Mesenchymal stem cell (in vitro differentiated cells and primary cell): ENCODE measurements at regions not wholly inside any gene's neighbourhood (a gene's known extent, or its start where the extent isn't known, plus 50 kb on each side); places are given as distances from the start of the nearest gene placed in this dataset.

ENCODE experiments used
- DNase-seq: peaks from one replicate; pipeline ENCODE4 v3.0.0-alpha.2; 2013
- H2AFZ ChIP-seq: one replicate; pipeline ENCODE4 v1.6.1; 2013; ENCODE audit warnings: low read depth, mild to moderate bottlenecking, control low read depth, inconsistent platforms, low read length, moderate library complexity
- H2AK5ac ChIP-seq: 2 replicates; pipeline ENCODE4 v1.6.1; 2013; ENCODE audit warnings: low read length, moderate library complexity, mild to moderate bottlenecking, inconsistent platforms; ENCODE audit not compliant: severe bottlenecking
- H2BK120ac ChIP-seq: one replicate; pipeline ENCODE4 v1.6.1; 2013; ENCODE audit warnings: low read depth, mild to moderate bottlenecking, inconsistent platforms, low read length, moderate library complexity
- H2BK12ac ChIP-seq, 2 experiments: one replicate each; pipeline ENCODE4 v1.6.1; 2013; ENCODE audit warnings: inconsistent platforms in 2 of 2, low read length in 2 of 2, mild to moderate bottlenecking in 2 of 2, moderate library complexity in 2 of 2, control low read depth in 1 of 2
- H2BK15ac ChIP-seq: one replicate; pipeline ENCODE4 v1.6.1; 2013; ENCODE audit warnings: mild to moderate bottlenecking, low read depth, inconsistent platforms; ENCODE audit not compliant: poor library complexity, severe bottlenecking
- H2BK5ac ChIP-seq: 2 replicates; pipeline ENCODE4 v1.6.1; 2013; ENCODE audit warnings: low read depth, mild to moderate bottlenecking, low read length, control low read depth, inconsistent platforms; ENCODE audit not compliant: poor library complexity, severe bottlenecking
- H3K14ac ChIP-seq, 2 experiments: one replicate each; pipeline ENCODE4 v1.6.1; 2013; ENCODE audit warnings: inconsistent platforms in 2 of 2, low read length in 2 of 2, control low read depth in 1 of 2, mild to moderate bottlenecking in 1 of 2, moderate library complexity in 1 of 2
- H3K18ac ChIP-seq, 2 experiments: one replicate each; pipeline ENCODE4 v1.6.1; 2013; ENCODE audit warnings: inconsistent platforms in 2 of 2, low read length in 2 of 2, control low read depth in 1 of 2, low read depth in 1 of 2, mild to moderate bottlenecking in 1 of 2
- H3K23ac ChIP-seq, 2 experiments: one replicate each; pipeline ENCODE4 v1.6.1; 2013; ENCODE audit warnings: inconsistent platforms in 2 of 2, low read length in 2 of 2, mild to moderate bottlenecking in 2 of 2, moderate library complexity in 2 of 2, control low read depth in 1 of 2
- H3K27ac ChIP-seq: 2 replicates; pipeline ENCODE4 v1.5.1; 2013; ENCODE audit warnings: mild to moderate bottlenecking, moderate library complexity, low read length, control low read depth, inconsistent platforms; ENCODE audit not compliant: poor library complexity, severe bottlenecking
- H3K27me3 ChIP-seq, 2 experiments: 2 replicates each; pipeline versions ENCODE4 v1.6.1 to v1.7.0; 2013; ENCODE audit warnings: low read length in 2 of 2, mild to moderate bottlenecking in 2 of 2, moderate library complexity in 2 of 2, control low read depth in 1 of 2, inconsistent platforms in 1 of 2; ENCODE audit not compliant: control insufficient read depth in 1 of 2, insufficient read depth in 1 of 2
- H3K36me3 ChIP-seq, 2 experiments: 2 replicates each; pipeline versions ENCODE4 v1.6.1 to v1.7.0; 2013; ENCODE audit warnings: low read length in 2 of 2, control low read depth in 1 of 2, inconsistent platforms in 1 of 2, low read depth in 1 of 2, mild to moderate bottlenecking in 1 of 2; ENCODE audit not compliant: insufficient read depth in 2 of 2, control insufficient read depth in 1 of 2
- H3K4ac ChIP-seq, 2 experiments: one replicate each; pipeline ENCODE4 v1.6.1; 2013; ENCODE audit warnings: inconsistent platforms in 2 of 2, low read length in 2 of 2, mild to moderate bottlenecking in 2 of 2, moderate library complexity in 2 of 2, control low read depth in 1 of 2, low read depth in 1 of 2
- H3K4me1 ChIP-seq: 2 replicates; pipeline ENCODE4 v1.6.1; 2013; ENCODE audit warnings: low read depth, low read length, control low read depth; ENCODE audit not compliant: control insufficient read depth, insufficient read depth
- H3K4me2 ChIP-seq: 2 replicates; pipeline ENCODE4 v1.6.1; 2013; ENCODE audit warnings: low read length, mild to moderate bottlenecking, inconsistent platforms; ENCODE audit not compliant: poor library complexity, severe bottlenecking
- H3K4me3 ChIP-seq, 2 experiments: 2 replicates each; pipeline versions ENCODE4 v1.5.1 to v1.7.0; 2013; ENCODE audit warnings: low read length in 2 of 2, mild to moderate bottlenecking in 2 of 2, control low read depth in 1 of 2, low read depth in 1 of 2; ENCODE audit not compliant: insufficient read depth in 1 of 2
- H3K79me1 ChIP-seq: replicated peaks from 2 replicates; pipeline ENCODE4 v1.6.1; 2013; ENCODE audit warnings: mild to moderate bottlenecking, control low read depth, low read length, inconsistent platforms; ENCODE audit not compliant: poor library complexity, severe bottlenecking
- H3K9ac ChIP-seq: 2 replicates; pipeline ENCODE4 v1.7.0; 2013; ENCODE audit warnings: mild to moderate bottlenecking, low read length, moderate library complexity
- H3K9me3 ChIP-seq: 2 replicates; pipeline ENCODE4 v1.7.0; 2013; ENCODE audit warnings: mild to moderate bottlenecking, low read length; ENCODE audit not compliant: control insufficient read depth
- H4K8ac ChIP-seq: one replicate; pipeline ENCODE4 v1.6.1; 2013; ENCODE audit warnings: inconsistent platforms, mild to moderate bottlenecking, low read length, moderate library complexity
- H4K91ac ChIP-seq: one replicate; pipeline ENCODE4 v1.6.1; 2013; ENCODE audit warnings: mild to moderate bottlenecking, low read length, inconsistent platforms
- WGBS: methylation state at CpG from one replicate; pipeline ENCODE4 v1.1.7; 2013; ENCODE audit warnings: mixed read lengths; 5-methylcytosine and 5-hydroxymethylcytosine counted together

GRCh38 chr18:55999641-56000040 is 411.6 kb upstream of the TCF4 start:
- Histone ChIP-seq H3K9me3 (no peaks in the 10 kb centered on the region), H2BK120ac (no peak overlapping the region), H4K91ac (no peak overlapping the region), H2AFZ (no peak overlapping the region), H3K27ac (no peak overlapping the region), H3K27me3 (no peaks in the 10 kb centered on the region), H2BK5ac (no peak overlapping the region), H3K14ac (no peak overlapping the region), H3K23ac (no peak overlapping the region), H3K4ac (no peak overlapping the region), H2BK12ac (no peak overlapping the region), H3K79me1 (no peaks in the 10 kb centered on the region), H3K9ac (peak overlapping the region; percentile 89), H3K18ac (no peak overlapping the region), H3K36me3 (no peaks in the 10 kb centered on the region), H3K4me2 (no peak overlapping the region), H2BK15ac (no peak overlapping the region), H2AK5ac (no peak overlapping the region), H4K8ac (no peak overlapping the region), H3K4me1 (peaks cover 3% of the 10 kb centered on the region), H3K4me3 (peak overlapping the region in 1 of 2 experiments; percentile 72)
- peak; percentile 19 for DNase-seq
- 79% methylated on average over 2 of the region's 2 CpGs for WGBS

GRCh38 chr18:55998801-55999385 is 410.9 kb upstream of the TCF4 start:
- H2AFZ ChIP-seq: no peak overlapping the region
- no peaks in the 10 kb centered on the region for H3K27me3 ChIP-seq
- no peak overlapping the region for H4K8ac ChIP-seq
- no peak overlapping the region for H3K23ac ChIP-seq
- H3K4me1 ChIP-seq: peaks cover 3% of the 10 kb centered on the region
- H3K79me1 ChIP-seq: no peaks in the 10 kb centered on the region
- H3K9ac ChIP-seq: peak overlapping the region; percentile 89
- no peak overlapping the region for H3K18ac ChIP-seq
- H3K4me2 ChIP-seq: no peak overlapping the region
- H3K14ac ChIP-seq: no peak overlapping the region
- H2BK12ac ChIP-seq: no peak overlapping the region
- no peak for DNase-seq
- no peak overlapping the region for H3K27ac ChIP-seq
- 93% methylated on average over 2 of the region's 4 CpGs for WGBS
- H3K4me3 ChIP-seq: peak overlapping the region in 1 of 2 experiments; percentile 72
- no peak overlapping the region for H2BK120ac ChIP-seq
- H3K4ac ChIP-seq: no peak overlapping the region
- H2AK5ac ChIP-seq: no peak overlapping the region
- no peak overlapping the region for H4K91ac ChIP-seq
- H2BK5ac ChIP-seq: no peak overlapping the region
- no peak overlapping the region for H2BK15ac ChIP-seq
- no peaks in the 10 kb centered on the region for H3K9me3 ChIP-seq
- no peaks in the 10 kb centered on the region for H3K36me3 ChIP-seq

- H3K27me3 ChIP-seq: no peaks in the 10 kb centered on the region
- no peak overlapping the region for H2AK5ac ChIP-seq
- no peak overlapping the region for H2BK15ac ChIP-seq
- H3K9ac ChIP-seq: peak overlapping the region; percentile 89
- no peak overlapping the region for H2BK120ac ChIP-seq
- H3K4me3 ChIP-seq: peak overlapping the region in 1 of 2 experiments; percentile 72
- peak; percentile 34 for DNase-seq
- peak overlapping the region; percentile 6 for H2AFZ ChIP-seq
- H2BK12ac ChIP-seq: no peak overlapping the region
- H4K91ac ChIP-seq: no peak overlapping the region
- H3K36me3 ChIP-seq: no peaks in the 10 kb centered on the region
- H3K4me2 ChIP-seq: peak overlapping the region; percentile 14
- H3K9me3 ChIP-seq: no peaks in the 10 kb centered on the region
- WGBS: 51% methylated on average over 11 of the region's 11 CpGs
- no peak overlapping the region for H3K4ac ChIP-seq
- H3K79me1 ChIP-seq: no peaks in the 10 kb centered on the region
- H3K27ac ChIP-seq: peak overlapping the region; percentile 43
- no peak overlapping the region for H4K8ac ChIP-seq
- H3K4me1 ChIP-seq: peaks cover 3% of the 10 kb centered on the region
- H2BK5ac ChIP-seq: peak overlapping the region; percentile 5
- no peak overlapping the region for H3K18ac ChIP-seq
- no peak overlapping the region for H3K14ac ChIP-seq
- H3K23ac ChIP-seq: no peak overlapping the region
Observed at GRCh38 chr18:55998071-55998522, 410.1 kb upstream of the TCF4 start.

GRCh38 chr18:55997151-55997561 is 409.2 kb upstream of the TCF4 start:
- H3K27me3 ChIP-seq: no peaks in the 10 kb centered on the region
- H3K36me3 ChIP-seq: no peaks in the 10 kb centered on the region
- no peak overlapping the region for H2BK12ac ChIP-seq
- no peaks in the 10 kb centered on the region for H3K9me3 ChIP-seq
- H3K23ac ChIP-seq: no peak overlapping the region
- DNase-seq: peak; percentile 32
- 64% methylated on average over 4 of the region's 6 CpGs for WGBS
- no peak overlapping the region for H2BK120ac ChIP-seq
- H4K8ac ChIP-seq: no peak overlapping the region
- no peak overlapping the region for H3K4me2 ChIP-seq
- H3K4me1 ChIP-seq: peaks cover 3% of the 10 kb centered on the region
- no peak overlapping the region for H3K18ac ChIP-seq
- no peak overlapping the region for H3K14ac ChIP-seq
- no peak overlapping the region for H3K27ac ChIP-seq
- H2AK5ac ChIP-seq: no peak overlapping the region
- peak overlapping the region; percentile 89 for H3K9ac ChIP-seq
- H2BK15ac ChIP-seq: no peak overlapping the region
- H4K91ac ChIP-seq: no peak overlapping the region
- no peaks in the 10 kb centered on the region for H3K79me1 ChIP-seq
- H3K4me3 ChIP-seq: peak overlapping the region in 1 of 2 experiments; percentile 72
- no peak overlapping the region for H2AFZ ChIP-seq
- H3K4ac ChIP-seq: no peak overlapping the region
- no peak overlapping the region for H2BK5ac ChIP-seq
